ENCODE measurements at regions not wholly inside any gene's neighbourhood (a gene's known extent, or its start where the extent isn't known, plus 50 kb on each side); places are given as distances from the start of the nearest gene placed in this dataset.

GRCh38 chr12:89259821-89260220 lies 92.5 kb downstream of the DUSP6 start:
- no peak for DNase-seq (ENCODE audit: low read depth, low spot score)
- H3K4me3 ChIP-seq (ENCODE audit: control insufficient read depth in 2 of 3, extremely low read depth in 1 of 3, insufficient read depth in 2 of 3, low read depth in 1 of 3, low read length in 3 of 3), result no peak overlapping the region
- no peak overlapping the region for H3K4me2 ChIP-seq (ENCODE audit: control insufficient read depth, extremely low read depth, insufficient read depth, low read depth, low read length)
- no peaks in the 10 kb centered on the region for H3K79me2 ChIP-seq (ENCODE audit: control insufficient read depth, insufficient read depth, low read length)
- dilution Hi-C loops (cut with MboI; ENCODE audit: extremely low pct_ligation_motif_present, low sequenced_read_pairs), result no loop called here
- H3K9ac ChIP-seq (ENCODE audit: control insufficient read depth, extremely low read depth, insufficient read depth, low read length), result no peak overlapping the region
- peak; percentile 53 for FAIRE-seq
- H2AFZ ChIP-seq (ENCODE audit: control insufficient read depth, low read length), result no peak overlapping the region
- H3K4me1 ChIP-seq (ENCODE audit: control insufficient read depth, extremely low read depth, insufficient read depth, low read length), result no peaks in the 10 kb centered on the region
- TF ChIP-seq CTCF (optimal IDR thresholded peaks at IDR 0.05 in 1 of 3, IDR thresholded peaks at IDR 0.05 in 1 of 3, conservative IDR thresholded peaks at IDR 0.05 in 1 of 3; ENCODE audit: extremely low read depth in 1 of 3, insufficient read depth in 2 of 3, low read length in 3 of 3), result no peak
- no peak for TF ChIP-seq EZH2 (IDR thresholded peaks at IDR 0.05; ENCODE audit: low read length)
- no peaks in the 10 kb centered on the region for H3K27me3 ChIP-seq (ENCODE audit: control insufficient read depth, extremely low read depth, insufficient read depth, low read length)
- no peak overlapping the region for H3K27ac ChIP-seq (ENCODE audit: control insufficient read depth, insufficient read depth, low read length)
- no peaks in the 10 kb centered on the region for H3K9me1 ChIP-seq (ENCODE audit: control insufficient read depth, extremely low read depth, insufficient read depth, low read length)
- no peaks in the 10 kb centered on the region for H3K9me3 ChIP-seq (ENCODE audit: control insufficient read depth, low read depth, low read length)
- H4K20me1 ChIP-seq (ENCODE audit: control insufficient read depth, extremely low read depth, insufficient read depth, low read length), result no peaks in the 10 kb centered on the region
- H3K36me3 ChIP-seq (ENCODE audit: control insufficient read depth in 2 of 2, extremely low read depth in 1 of 2, insufficient read depth in 2 of 2, low read length in 2 of 2), result no peaks in the 10 kb centered on the region

- no peak overlapping the region for H3K27ac ChIP-seq (ENCODE audit: control insufficient read depth, insufficient read depth, low read length)
- DNase-seq (ENCODE audit: low read depth, low spot score) (no peak), FAIRE-seq (no peak)
- H3K4me2 ChIP-seq (ENCODE audit: control insufficient read depth, extremely low read depth, insufficient read depth, low read depth, low read length), result no peak overlapping the region
- no peaks in the 10 kb centered on the region for H3K4me1 ChIP-seq (ENCODE audit: control insufficient read depth, extremely low read depth, insufficient read depth, low read length)
- TF ChIP-seq CTCF (optimal IDR thresholded peaks at IDR 0.05 in 1 of 3, IDR thresholded peaks at IDR 0.05 in 1 of 3, conservative IDR thresholded peaks at IDR 0.05 in 1 of 3; ENCODE audit: extremely low read depth in 1 of 3, insufficient read depth in 2 of 3, low read length in 3 of 3), result no peak
- TF ChIP-seq EZH2 (IDR thresholded peaks at IDR 0.05; ENCODE audit: low read length), result no peak
- H3K9me1 ChIP-seq (ENCODE audit: control insufficient read depth, extremely low read depth, insufficient read depth, low read length), result no peaks in the 10 kb centered on the region
- no peaks in the 10 kb centered on the region for H3K27me3 ChIP-seq (ENCODE audit: control insufficient read depth, extremely low read depth, insufficient read depth, low read length)
- H4K20me1 ChIP-seq (ENCODE audit: control insufficient read depth, extremely low read depth, insufficient read depth, low read length), result no peaks in the 10 kb centered on the region
- no peak overlapping the region for H3K4me3 ChIP-seq (ENCODE audit: control insufficient read depth in 2 of 3, extremely low read depth in 1 of 3, insufficient read depth in 2 of 3, low read depth in 1 of 3, low read length in 3 of 3)
- H3K79me2 ChIP-seq (ENCODE audit: control insufficient read depth, insufficient read depth, low read length), result no peaks in the 10 kb centered on the region
- H3K9ac ChIP-seq (ENCODE audit: control insufficient read depth, extremely low read depth, insufficient read depth, low read length), result no peak overlapping the region
- no peak overlapping the region for H2AFZ ChIP-seq (ENCODE audit: control insufficient read depth, low read length)
- H3K9me3 ChIP-seq (ENCODE audit: control insufficient read depth, low read depth, low read length), result no peaks in the 10 kb centered on the region
- H3K36me3 ChIP-seq (ENCODE audit: control insufficient read depth in 2 of 2, extremely low read depth in 1 of 2, insufficient read depth in 2 of 2, low read length in 2 of 2), result no peaks in the 10 kb centered on the region
- dilution Hi-C loops (cut with MboI; ENCODE audit: extremely low pct_ligation_motif_present, low sequenced_read_pairs), result no loop called here
Measured at GRCh38 chr12:89258240-89258969, 93.9 kb downstream of the DUSP6 start.
